ENCODE measurements at regions not wholly inside any gene's neighbourhood (a gene's known extent, or its start where the extent isn't known, plus 50 kb on each side); places are given as distances from the start of the nearest gene placed in this dataset.

- TF ChIP-seq CTCF (IDR thresholded peaks at IDR 0.05) (no peak), SP1 (CRISPR knock-in tag; conservative IDR thresholded peaks at IDR 0.05) (no peak), FOXK1 (CRISPR knock-in tag; IDR thresholded peaks at IDR 0.05) (no peak), IRF2 (CRISPR knock-in tag; IDR thresholded peaks at IDR 0.05; ENCODE audit: borderline replicate concordance, low read depth) (no peak), CREB1 (CRISPR knock-in tag; IDR thresholded peaks at IDR 0.05) (no peak), KAT7 (CRISPR knock-in tag; IDR thresholded peaks at IDR 0.05; ENCODE audit: borderline replicate concordance) (no peak), ETV6 (CRISPR knock-in tag; IDR thresholded peaks at IDR 0.05) (no peak), GABPB1 (CRISPR knock-in tag; IDR thresholded peaks at IDR 0.05) (no peak), ZNF138 (CRISPR knock-in tag; conservative IDR thresholded peaks at IDR 0.05) (no peak)
- TF ChIP-seq, protein P1, sequence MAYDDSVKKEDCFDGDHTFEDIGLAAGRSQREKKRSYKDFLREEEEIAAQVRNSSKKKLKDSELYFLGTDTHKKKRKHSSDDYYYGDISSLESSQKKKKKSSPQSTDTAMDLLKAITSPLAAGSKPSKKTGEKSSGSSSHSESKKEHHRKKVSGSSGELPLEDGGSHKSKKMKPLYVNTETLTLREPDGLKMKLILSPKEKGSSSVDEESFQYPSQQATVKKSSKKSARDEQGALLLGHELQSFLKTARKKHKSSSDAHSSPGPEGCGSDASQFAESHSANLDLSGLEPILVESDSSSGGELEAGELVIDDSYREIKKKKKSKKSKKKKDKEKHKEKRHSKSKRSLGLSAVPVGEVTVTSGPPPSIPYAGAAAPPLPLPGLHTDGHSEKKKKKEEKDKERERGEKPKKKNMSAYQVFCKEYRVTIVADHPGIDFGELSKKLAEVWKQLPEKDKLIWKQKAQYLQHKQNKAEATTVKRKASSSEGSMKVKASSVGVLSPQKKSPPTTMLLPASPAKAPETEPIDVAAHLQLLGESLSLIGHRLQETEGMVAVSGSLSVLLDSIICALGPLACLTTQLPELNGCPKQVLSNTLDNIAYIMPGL (CRISPR knock-in tag; IDR thresholded peaks at IDR 0.05): no peak
- TF ChIP-seq, protein P2, sequence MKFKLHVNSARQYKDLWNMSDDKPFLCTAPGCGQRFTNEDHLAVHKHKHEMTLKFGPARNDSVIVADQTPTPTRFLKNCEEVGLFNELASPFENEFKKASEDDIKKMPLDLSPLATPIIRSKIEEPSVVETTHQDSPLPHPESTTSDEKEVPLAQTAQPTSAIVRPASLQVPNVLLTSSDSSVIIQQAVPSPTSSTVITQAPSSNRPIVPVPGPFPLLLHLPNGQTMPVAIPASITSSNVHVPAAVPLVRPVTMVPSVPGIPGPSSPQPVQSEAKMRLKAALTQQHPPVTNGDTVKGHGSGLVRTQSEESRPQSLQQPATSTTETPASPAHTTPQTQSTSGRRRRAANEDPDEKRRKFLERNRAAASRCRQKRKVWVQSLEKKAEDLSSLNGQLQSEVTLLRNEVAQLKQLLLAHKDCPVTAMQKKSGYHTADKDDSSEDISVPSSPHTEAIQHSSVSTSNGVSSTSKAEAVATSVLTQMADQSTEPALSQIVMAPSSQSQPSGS (CRISPR knock-in tag; IDR thresholded peaks at IDR 0.05; ENCODE audit: borderline replicate concordance, low read depth): no peak
- TF ChIP-seq, protein P3, sequence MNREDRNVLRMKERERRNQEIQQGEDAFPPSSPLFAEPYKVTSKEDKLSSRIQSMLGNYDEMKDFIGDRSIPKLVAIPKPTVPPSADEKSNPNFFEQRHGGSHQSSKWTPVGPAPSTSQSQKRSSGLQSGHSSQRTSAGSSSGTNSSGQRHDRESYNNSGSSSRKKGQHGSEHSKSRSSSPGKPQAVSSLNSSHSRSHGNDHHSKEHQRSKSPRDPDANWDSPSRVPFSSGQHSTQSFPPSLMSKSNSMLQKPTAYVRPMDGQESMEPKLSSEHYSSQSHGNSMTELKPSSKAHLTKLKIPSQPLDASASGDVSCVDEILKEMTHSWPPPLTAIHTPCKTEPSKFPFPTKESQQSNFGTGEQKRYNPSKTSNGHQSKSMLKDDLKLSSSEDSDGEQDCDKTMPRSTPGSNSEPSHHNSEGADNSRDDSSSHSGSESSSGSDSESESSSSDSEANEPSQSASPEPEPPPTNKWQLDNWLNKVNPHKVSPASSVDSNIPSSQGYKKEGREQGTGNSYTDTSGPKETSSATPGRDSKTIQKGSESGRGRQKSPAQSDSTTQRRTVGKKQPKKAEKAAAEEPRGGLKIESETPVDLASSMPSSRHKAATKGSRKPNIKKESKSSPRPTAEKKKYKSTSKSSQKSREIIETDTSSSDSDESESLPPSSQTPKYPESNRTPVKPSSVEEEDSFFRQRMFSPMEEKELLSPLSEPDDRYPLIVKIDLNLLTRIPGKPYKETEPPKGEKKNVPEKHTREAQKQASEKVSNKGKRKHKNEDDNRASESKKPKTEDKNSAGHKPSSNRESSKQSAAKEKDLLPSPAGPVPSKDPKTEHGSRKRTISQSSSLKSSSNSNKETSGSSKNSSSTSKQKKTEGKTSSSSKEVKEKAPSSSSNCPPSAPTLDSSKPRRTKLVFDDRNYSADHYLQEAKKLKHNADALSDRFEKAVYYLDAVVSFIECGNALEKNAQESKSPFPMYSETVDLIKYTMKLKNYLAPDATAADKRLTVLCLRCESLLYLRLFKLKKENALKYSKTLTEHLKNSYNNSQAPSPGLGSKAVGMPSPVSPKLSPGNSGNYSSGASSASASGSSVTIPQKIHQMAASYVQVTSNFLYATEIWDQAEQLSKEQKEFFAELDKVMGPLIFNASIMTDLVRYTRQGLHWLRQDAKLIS (CRISPR knock-in tag; IDR thresholded peaks at IDR 0.05; ENCODE audit: borderline replicate concordance): no peak
- TF ChIP-seq, protein P4, sequence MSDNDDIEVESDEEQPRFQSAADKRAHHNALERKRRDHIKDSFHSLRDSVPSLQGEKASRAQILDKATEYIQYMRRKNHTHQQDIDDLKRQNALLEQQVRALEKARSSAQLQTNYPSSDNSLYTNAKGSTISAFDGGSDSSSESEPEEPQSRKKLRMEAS (CRISPR knock-in tag; IDR thresholded peaks at IDR 0.05): no peak
These were observed 1208.0 kb downstream of the DIAPH3 start for GRCh38 chr13:58955546-58956385.

All from WTC11 (cell line).